Testis (tissue), 2 donors: ENCODE measurements at regions not wholly inside any gene's neighbourhood (a gene's known extent, or its start where the extent isn't known, plus 50 kb on each side); places are given as distances from the start of the nearest gene placed in this dataset.

Experiments used
- CTCF ChIP-seq, 3 experiments: fragments of 450-650 bp in 2 of 3; fragments of 200-600 bp in 1 of 3; sonication (generic) in 1 of 3; IDR thresholded peaks; one replicate each; pipeline ENCODE4 v1.5.1; 2016 to 2019; ENCODE audit warnings: antibody characterized with exemption in 3 of 3, mild to moderate bottlenecking in 2 of 3, moderate library complexity in 1 of 3
- POLR2A ChIP-seq: fragments of 450-650 bp; IDR thresholded peaks from one replicate; pipeline ENCODE4 v1.6.1; 2017; ENCODE audit warnings: antibody characterized with exemption, mild to moderate bottlenecking, moderate library complexity

DNA sequence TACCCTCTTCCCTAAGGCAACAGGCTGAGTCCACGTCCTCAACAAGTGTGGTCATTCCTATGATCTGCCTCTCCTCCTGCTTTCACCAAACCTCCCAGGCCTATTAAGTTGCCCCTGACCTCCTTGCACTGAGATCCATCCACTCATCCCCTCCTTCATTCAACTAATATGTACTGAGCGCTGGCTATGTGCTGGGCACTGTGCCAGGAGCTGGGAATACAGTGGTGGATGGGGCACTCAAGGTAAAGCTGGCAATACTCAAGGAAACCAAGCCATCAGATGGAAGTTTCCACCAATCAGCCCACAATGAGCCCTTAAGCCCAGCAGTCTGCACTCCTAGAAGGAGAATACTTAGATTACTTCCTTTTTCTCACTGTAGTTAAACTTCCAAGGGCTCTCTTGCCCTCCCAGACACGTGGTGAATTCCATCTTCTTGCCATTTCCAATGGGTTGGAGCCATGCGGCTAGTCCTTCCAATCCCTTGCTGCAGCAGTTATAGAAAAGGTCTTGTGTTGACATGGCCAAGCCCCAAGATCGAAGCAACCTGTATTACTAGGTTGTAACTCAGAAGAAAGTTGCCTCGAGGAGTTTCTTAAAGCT is 279.9 kb upstream of the RUNX1 start:
- TF ChIP-seq CTCF (IDR thresholded peaks at IDR 0.05), result no peak
- TF ChIP-seq POLR2A, result no peak
